GM06990 (cell line): ENCODE measurements at regions not wholly inside any gene's neighbourhood (a gene's known extent, or its start where the extent isn't known, plus 50 kb on each side); places are given as distances from the start of the nearest gene placed in this dataset.

Experiments
- DNase-seq: peaks from one replicate; pipeline ENCODE4 v3.0.0-alpha.2; 2011; ENCODE audit not compliant: insufficient read length; ENCODE audit errors: extremely low read depth
- H3K27me3 ChIP-seq: replicated peaks from 2 replicates; pipeline ENCODE4 v1.6.0; 2011; ENCODE audit warnings: low read length; ENCODE audit not compliant: control insufficient read depth, insufficient read depth
- H3K36me3 ChIP-seq: 2 replicates; pipeline ENCODE4 v1.5.1; 2011; ENCODE audit warnings: low read length; ENCODE audit not compliant: control insufficient read depth, insufficient read depth
- H3K4me3 ChIP-seq: replicated peaks from 2 replicates; pipeline ENCODE4 v1.5.1; 2011; ENCODE audit warnings: low read depth, mild to moderate bottlenecking, control low read depth, low read length
- CTCF ChIP-seq: IDR thresholded peaks from 2 replicates; pipeline ENCODE4 v1.5.1; 2011; ENCODE audit warnings: low read length, control low read depth, mild to moderate bottlenecking, inconsistent platforms; ENCODE audit not compliant: insufficient read depth, poor library complexity, severe bottlenecking

DNA sequence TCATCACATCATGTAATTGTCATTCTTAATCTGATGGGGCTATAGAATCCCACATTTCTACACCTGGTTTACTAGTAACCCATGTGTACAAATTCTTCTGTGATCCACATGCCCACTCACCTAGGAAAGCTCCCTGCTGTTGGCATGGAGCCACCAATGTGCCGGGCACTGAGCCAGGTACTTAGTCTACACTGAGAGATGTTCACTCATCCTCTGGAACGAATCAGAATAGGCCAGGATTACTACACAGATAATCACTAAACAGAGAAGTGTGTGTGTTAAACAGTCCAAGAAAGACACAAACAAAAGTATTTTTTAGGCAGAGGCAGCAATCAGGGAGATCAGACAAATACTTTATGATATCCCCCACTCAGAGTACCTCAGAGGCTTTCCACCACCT lies 193.2 kb upstream of the VGLL2 start:
- TF ChIP-seq CTCF, result no peak

DNA sequence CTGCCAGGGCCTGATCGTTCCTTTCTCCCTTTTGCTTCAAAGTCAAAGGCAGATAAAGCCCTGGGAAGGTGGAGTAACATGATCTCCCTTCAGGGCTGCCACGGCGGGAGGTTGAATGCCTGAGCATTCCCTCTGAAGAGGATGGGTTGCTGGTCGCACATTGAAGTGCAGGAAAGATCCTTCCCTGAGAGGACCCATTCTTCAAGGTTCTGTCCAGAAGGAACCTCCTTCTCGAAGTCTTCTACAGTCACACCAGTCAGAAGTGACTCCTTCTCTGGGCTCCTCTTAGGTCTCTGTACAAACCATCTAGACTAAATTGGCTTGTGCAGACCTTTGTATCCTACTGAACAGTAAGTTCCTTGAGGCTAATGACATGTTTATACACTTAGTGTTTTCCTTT lies 192.6 kb upstream of the VGLL2 start:
- H3K27me3 ChIP-seq, result no peaks in the 10 kb centered on the region
- no peak for TF ChIP-seq CTCF
- H3K4me3 ChIP-seq, result no peak overlapping the region
- H3K36me3 ChIP-seq, result no peaks in the 10 kb centered on the region
- DNase-seq, result no peak

More for the DNA sequence above, 193.2 kb upstream of the VGLL2 start:
- no peak overlapping the region for H3K4me3 ChIP-seq
- H3K27me3 ChIP-seq, result no peaks in the 10 kb centered on the region
- H3K36me3 ChIP-seq, result no peaks in the 10 kb centered on the region
- DNase-seq, result no peak

- TF ChIP-seq CTCF, result no peak
- no peak overlapping the region for H3K4me3 ChIP-seq
These were observed 190.7 kb upstream of the VGLL2 start for GRCh38 chr6:117074672-117075071.

DNA sequence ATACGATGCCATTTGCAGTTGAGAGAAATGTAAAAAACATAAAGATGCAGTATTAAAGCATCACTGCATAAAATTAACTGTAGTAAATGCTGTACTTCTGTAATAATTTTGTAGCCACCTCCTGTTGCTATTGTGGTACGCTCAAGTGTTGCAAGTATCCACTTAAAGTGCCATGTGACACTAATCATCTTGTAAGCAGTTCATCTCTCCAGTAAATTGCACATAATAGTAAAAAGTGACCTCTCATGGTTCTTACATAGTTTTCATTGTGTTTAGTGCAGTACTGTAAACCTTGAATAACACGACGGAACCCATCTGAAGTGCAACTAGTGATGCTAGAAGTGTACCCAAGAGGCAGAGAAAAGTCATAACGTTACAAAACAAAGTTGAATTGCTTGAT lies 190.1 kb upstream of the VGLL2 start:
- TF ChIP-seq CTCF, result no peak
- no peaks in the 10 kb centered on the region for H3K36me3 ChIP-seq
- no peak overlapping the region for H3K4me3 ChIP-seq
- no peaks in the 10 kb centered on the region for H3K27me3 ChIP-seq
- no peak for DNase-seq

More at GRCh38 chr6:117074672-117075071, 190.7 kb upstream of the VGLL2 start:
- DNase-seq, result no peak
- Histone ChIP-seq H3K27me3 (no peaks in the 10 kb centered on the region), H3K36me3 (no peaks in the 10 kb centered on the region)

- DNase-seq, result no peak
- no peaks in the 10 kb centered on the region for H3K36me3 ChIP-seq
- no peaks in the 10 kb centered on the region for H3K27me3 ChIP-seq
- no peak overlapping the region for H3K4me3 ChIP-seq
- no peak for TF ChIP-seq CTCF
These were observed 189.3 kb upstream of the VGLL2 start for GRCh38 chr6:117076076-117076475.

DNA sequence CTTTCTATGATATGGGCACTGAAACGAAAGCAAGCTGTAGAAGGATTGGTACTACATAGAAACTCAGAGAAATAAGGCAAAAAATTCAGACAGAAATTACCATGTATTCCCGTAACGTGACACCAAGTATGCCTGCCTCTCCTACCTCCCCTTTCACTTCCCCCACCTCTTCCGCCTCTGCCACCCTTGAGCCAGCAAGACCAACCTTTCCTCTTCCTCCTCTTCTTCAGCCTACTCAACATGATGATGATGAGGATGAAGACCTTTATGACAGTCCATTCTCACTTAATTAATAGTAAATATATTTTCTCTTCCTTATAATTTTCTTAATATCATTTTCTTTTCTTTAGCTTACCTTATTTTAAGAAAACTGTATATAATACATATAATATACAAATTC lies 188.1 kb upstream of the VGLL2 start:
- DNase-seq, result no peak
- Histone ChIP-seq H3K4me3 (no peak overlapping the region), H3K36me3 (no peaks in the 10 kb centered on the region), H3K27me3 (no peaks in the 10 kb centered on the region)
- no peak for TF ChIP-seq CTCF
